Thyroid gland (tissue), 4 donors: ENCODE measurements at regions not wholly inside any gene's neighbourhood (a gene's known extent, or its start where the extent isn't known, plus 50 kb on each side); places are given as distances from the start of the nearest gene placed in this dataset.
"Not testable (repeated sequence)": the region's sequence is repeated elsewhere in the genome, so short reads cannot be mapped to it uniquely, and the experiment has no call there.

ENCODE experiments used
- DNase-seq, 2 donors: peaks; one replicate each; pipeline ENCODE4 v3.0.0-alpha.2; 2019
- H3K27ac ChIP-seq, 3 donors: fragments of 200-600 bp; sonication (generic); 1 replicate in 2 of 3; 2 replicates in 1 of 3; pipeline ENCODE4 v1.5.1; 2016 to 2019; ENCODE audit warnings: mild to moderate bottlenecking in 1 of 3, moderate library complexity in 1 of 3
- H3K27me3 ChIP-seq: fragments of 200-600 bp; sonication (generic); one replicate; pipeline ENCODE4 v1.5.1; 2019
- H3K36me3 ChIP-seq, 2 donors: fragments of 200-600 bp; sonication (generic); one replicate each; pipeline ENCODE4 v1.5.1; 2016 to 2019
- H3K4me1 ChIP-seq, 2 donors: fragments of 200-600 bp; sonication (generic); one replicate each; pipeline ENCODE4 v1.5.1; 2017 to 2019
- H3K4me3 ChIP-seq, 3 donors: fragments of 200-600 bp; sonication (generic); replicated peaks in 1 of 3; 1 replicate in 2 of 3; 2 replicates in 1 of 3; pipeline ENCODE4 v1.5.1; 2016; ENCODE audit warnings: mild to moderate bottlenecking in 1 of 3
- H3K9me3 ChIP-seq: fragments of 200-600 bp; sonication (generic); one replicate; pipeline ENCODE4 v1.5.1; 2017
- CTCF ChIP-seq, 6 experiments: fragments of 200-600 bp in 3 of 6; fragments of 450-650 bp in 3 of 6; sonication (generic) in 3 of 6; IDR thresholded peaks; one replicate each; pipeline ENCODE4 v1.5.1; 2016 to 2019; ENCODE audit warnings: antibody characterized with exemption in 6 of 6, mild to moderate bottlenecking in 2 of 6, inconsistent platforms in 1 of 6, moderate library complexity in 1 of 6
- POLR2A ChIP-seq, 2 donors: fragments of 450-650 bp; IDR thresholded peaks; one replicate each; pipeline ENCODE4 v1.6.1; 2017; ENCODE audit warnings: antibody characterized with exemption in 2 of 2, mild to moderate bottlenecking in 2 of 2, moderate library complexity in 1 of 2
- WGBS, 2 donors: methylation state at CpG; one replicate each; pipeline ENCODE4 v1.1.5; 2017; 5-methylcytosine and 5-hydroxymethylcytosine counted together
- intact Hi-C: fragments of 100-400 bp; cut with DNase I; formaldehyde crosslinking; loops from one replicate; pipeline ENCODE4 v1.15.1; 2023

GRCh38 chr10:33772370-33773252 lies 438.1 kb upstream of the NRP1 start:
- Histone ChIP-seq H3K27me3 (no peaks in the 10 kb centered on the region), H3K4me1 (no peaks in the 10 kb centered on the region), H3K4me3 (no peak overlapping the region), H3K27ac (no peak overlapping the region), H3K36me3 (no peaks in the 10 kb centered on the region), H3K9me3 (no peaks in the 10 kb centered on the region)
- 53 to 55% methylated on average over 16 of the region's 16 CpGs for WGBS, 2 donors
- peak in 1 of 2 donors; percentile 5 for DNase-seq
- TF ChIP-seq CTCF (IDR thresholded peaks at IDR 0.05) (no peak), POLR2A (IDR thresholded peaks at IDR 0.05) (no peak)
- intact Hi-C loops, result no loop called here

GRCh38 chr10:33771856-33772255 lies 437.4 kb upstream of the NRP1 start:
- DNase-seq, intact Hi-C loops, H3K36me3 ChIP-seq, H3K27ac ChIP-seq, H3K4me1 ChIP-seq, H3K4me3 ChIP-seq, H3K27me3 ChIP-seq, H3K9me3 ChIP-seq: not testable (repeated sequence)
- WGBS, 2 donors, result 74 to 76% methylated on average over 8 of the region's 8 CpGs

- TF ChIP-seq POLR2A (IDR thresholded peaks at IDR 0.05), result no peak
- no peak for TF ChIP-seq CTCF (IDR thresholded peaks at IDR 0.05)
- no peak overlapping the region for H3K27ac ChIP-seq
- H3K4me1 ChIP-seq, result no peaks in the 10 kb centered on the region
- intact Hi-C loops, result no loop called here
- H3K4me3 ChIP-seq, result no peak overlapping the region
- no peaks in the 10 kb centered on the region for H3K27me3 ChIP-seq
- no peak for DNase-seq
- 83 to 95% methylated on average over 1 of the region's 1 CpG for WGBS, 2 donors
- no peaks in the 10 kb centered on the region for H3K9me3 ChIP-seq
- no peaks in the 10 kb centered on the region for H3K36me3 ChIP-seq
Measured at GRCh38 chr10:33764694-33765185, 430.3 kb upstream of the NRP1 start.

- H3K27ac ChIP-seq, result no peak overlapping the region
- DNase-seq, result no peak
- TF ChIP-seq POLR2A (IDR thresholded peaks at IDR 0.05), result no peak
Measured at GRCh38 chr10:33760056-33760943, 425.8 kb upstream of the NRP1 start.

GRCh38 chr10:33759191-33759590 lies 424.7 kb upstream of the NRP1 start:
- Histone ChIP-seq H3K4me3 (no peak overlapping the region), H3K4me1 (no peaks in the 10 kb centered on the region), H3K27ac (no peak overlapping the region), H3K9me3 (no peaks in the 10 kb centered on the region), H3K27me3 (no peaks in the 10 kb centered on the region), H3K36me3 (no peaks in the 10 kb centered on the region)
- no peak for TF ChIP-seq CTCF (IDR thresholded peaks at IDR 0.05)
- no peak for TF ChIP-seq POLR2A (IDR thresholded peaks at IDR 0.05)
- DNase-seq, result no peak
- WGBS, 2 donors, result 96% methylated on average over 5 of the region's 5 CpGs
- intact Hi-C loops, result no loop called here

More at GRCh38 chr10:33760056-33760943, 425.8 kb upstream of the NRP1 start:
- intact Hi-C loops, result no loop called here
- H3K9me3 ChIP-seq, result no peaks in the 10 kb centered on the region
- no peaks in the 10 kb centered on the region for H3K4me1 ChIP-seq
- whole genome bisulfite sequencing, 2 donors, result 83 to 84% methylated on average over 12 of the region's 12 CpGs
- H3K27me3 ChIP-seq, result no peaks in the 10 kb centered on the region
- H3K4me3 ChIP-seq, result no peak overlapping the region
- no peaks in the 10 kb centered on the region for H3K36me3 ChIP-seq
